Mesendoderm (in vitro differentiated cells): ENCODE measurements at regions not wholly inside any gene's neighbourhood (a gene's known extent, or its start where the extent isn't known, plus 50 kb on each side); places are given as distances from the start of the nearest gene placed in this dataset.

Source experiments
- DNase-seq: peaks from one replicate; pipeline ENCODE4 v3.0.0; 2013
- H2AK5ac ChIP-seq: 2 replicates; pipeline ENCODE4 v1.6.1; 2013; ENCODE audit warnings: low read length, inconsistent platforms
- H2BK120ac ChIP-seq: 2 replicates; pipeline ENCODE4 v1.6.1; 2013; ENCODE audit warnings: low read depth, mild to moderate bottlenecking, low read length, moderate library complexity, mixed read lengths
- H2BK15ac ChIP-seq: replicated peaks from 2 replicates; pipeline ENCODE4 v1.6.1; 2013; ENCODE audit warnings: low read depth, mild to moderate bottlenecking, moderate library complexity
- H2BK5ac ChIP-seq: 2 replicates; pipeline ENCODE4 v1.6.1; 2013; ENCODE audit warnings: low read length, inconsistent platforms
- H3K18ac ChIP-seq: 2 replicates; pipeline ENCODE4 v1.6.1; 2013; ENCODE audit warnings: mild to moderate bottlenecking, low read length, mixed read lengths
- H3K23ac ChIP-seq: one replicate; pipeline ENCODE4 v1.6.1; 2013; ENCODE audit warnings: low read length
- H3K27ac ChIP-seq: 2 replicates; pipeline ENCODE4 v1.5.1; 2013; ENCODE audit warnings: low read depth, mild to moderate bottlenecking, inconsistent platforms, low read length, moderate library complexity
- H3K27me3 ChIP-seq: 2 replicates; pipeline ENCODE4 v1.6.1; 2013; ENCODE audit warnings: low read length, control low read depth, mild to moderate bottlenecking, inconsistent platforms; ENCODE audit not compliant: insufficient read depth, poor library complexity
- H3K36me3 ChIP-seq: 2 replicates; pipeline ENCODE4 v1.6.1; 2013; ENCODE audit warnings: low read length, inconsistent platforms; ENCODE audit not compliant: control insufficient read depth, insufficient read depth
- H3K4ac ChIP-seq: one replicate; pipeline ENCODE4 v1.6.1; 2013; ENCODE audit warnings: low read depth, mild to moderate bottlenecking, low read length, moderate library complexity
- H3K4me1 ChIP-seq: 2 replicates; pipeline ENCODE4 v1.6.1; 2013; ENCODE audit warnings: low read depth, low read length, inconsistent platforms; ENCODE audit not compliant: control insufficient read depth
- H3K4me2 ChIP-seq: 2 replicates; pipeline ENCODE4 v1.6.1; 2013; ENCODE audit warnings: low read length
- H3K4me3 ChIP-seq: 2 replicates; pipeline ENCODE4 v1.5.1; 2013; ENCODE audit warnings: mild to moderate bottlenecking, low read length
- H3K56ac ChIP-seq: one replicate; pipeline ENCODE4 v1.6.1; 2013; ENCODE audit warnings: low read length
- H3K79me1 ChIP-seq: 2 replicates; pipeline ENCODE4 v1.6.1; 2013; ENCODE audit warnings: low read length, inconsistent platforms
- H3K79me2 ChIP-seq: 2 replicates; pipeline ENCODE4 v1.6.1; 2013; ENCODE audit warnings: mild to moderate bottlenecking, low read length; ENCODE audit not compliant: control insufficient read depth, insufficient read depth
- H3K9ac ChIP-seq: 2 replicates; pipeline ENCODE4 v1.6.1; 2013; ENCODE audit warnings: low read length, inconsistent platforms
- H4K5ac ChIP-seq: one replicate; pipeline ENCODE4 v1.6.1; 2013; ENCODE audit warnings: low read length
- H4K8ac ChIP-seq: one replicate; pipeline ENCODE4 v1.6.1; 2013; ENCODE audit warnings: low read depth, mild to moderate bottlenecking, control low read depth, low read length, moderate library complexity
- WGBS: extraction: QIAGEN DNeasy Blood & Tissue Kit; methylation state at CpG from one replicate; pipeline ENCODE4 v1.1.7; 2013; ENCODE audit warnings: low lambda C conversion rate, missing lambda C conversion rate; ENCODE audit not compliant: insufficient coverage; ENCODE audit errors: extremely low coverage; 5-methylcytosine and 5-hydroxymethylcytosine counted together

DNA sequence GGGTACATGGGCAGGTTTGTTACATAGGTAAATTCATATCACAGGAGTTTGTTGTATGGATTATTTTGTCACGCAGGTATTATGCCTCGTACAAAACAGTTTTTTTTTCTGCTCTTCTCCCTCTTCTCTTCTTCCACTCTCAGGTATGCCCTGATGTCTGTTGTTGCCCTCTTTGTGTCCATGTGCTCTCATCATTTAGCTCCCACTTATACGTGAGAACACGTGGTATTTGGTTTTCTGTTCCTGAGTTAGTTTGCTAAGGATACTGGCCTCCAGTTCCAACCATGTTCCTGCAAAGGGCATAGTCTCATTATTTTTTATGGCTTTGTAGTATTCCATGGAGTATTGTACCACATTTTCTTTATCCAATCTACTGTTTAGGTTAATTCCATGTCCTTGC is 65.7 kb downstream of the UNC5CL start:
- H3K4me2 ChIP-seq: no peak overlapping the region
- H3K27ac ChIP-seq: no peak overlapping the region
- no peaks in the 10 kb centered on the region for H3K79me2 ChIP-seq
- no peaks in the 10 kb centered on the region for H3K36me3 ChIP-seq
- H3K79me1 ChIP-seq: no peaks in the 10 kb centered on the region
- no CpG with 5 or more reads among the region's 4 CpGs for WGBS
- no peak for DNase-seq
- no peaks in the 10 kb centered on the region for H3K4me1 ChIP-seq
- H2AK5ac ChIP-seq: no peak overlapping the region
- no peak overlapping the region for H3K4ac ChIP-seq
- no peak overlapping the region for H2BK15ac ChIP-seq
- no peak overlapping the region for H2BK5ac ChIP-seq
- no peak overlapping the region for H3K56ac ChIP-seq
- H3K23ac ChIP-seq: no peak overlapping the region
- H3K9ac ChIP-seq: no peak overlapping the region
- H3K27me3 ChIP-seq: no peaks in the 10 kb centered on the region
- no peak overlapping the region for H3K18ac ChIP-seq
- H2BK120ac ChIP-seq: no peak overlapping the region
- no peak overlapping the region for H4K8ac ChIP-seq
- H3K4me3 ChIP-seq: no peak overlapping the region
- H4K5ac ChIP-seq: no peak overlapping the region

DNA sequence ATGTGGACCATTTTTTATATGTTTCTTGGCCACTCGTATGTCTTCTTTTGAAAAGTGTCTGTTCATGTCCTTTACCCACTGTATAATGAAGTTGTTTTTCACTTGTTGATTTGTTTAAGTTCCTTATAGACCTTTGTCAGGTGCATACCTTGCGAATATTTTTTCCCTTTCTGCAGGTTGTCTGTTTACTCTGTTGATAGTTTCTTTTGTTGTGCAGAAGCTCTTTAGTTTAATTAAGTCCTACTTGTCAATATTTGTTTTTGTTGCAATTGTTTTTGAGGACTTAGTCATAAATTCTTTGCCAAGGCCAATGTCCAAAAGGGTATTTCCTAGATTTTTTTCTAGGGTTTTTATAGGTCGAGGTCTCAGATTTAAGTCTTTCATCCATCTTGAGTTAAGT is 66.2 kb downstream of the UNC5CL start:
- no peak overlapping the region for H4K8ac ChIP-seq
- WGBS: no CpG with 5 or more reads among the region's 3 CpGs

DNA sequence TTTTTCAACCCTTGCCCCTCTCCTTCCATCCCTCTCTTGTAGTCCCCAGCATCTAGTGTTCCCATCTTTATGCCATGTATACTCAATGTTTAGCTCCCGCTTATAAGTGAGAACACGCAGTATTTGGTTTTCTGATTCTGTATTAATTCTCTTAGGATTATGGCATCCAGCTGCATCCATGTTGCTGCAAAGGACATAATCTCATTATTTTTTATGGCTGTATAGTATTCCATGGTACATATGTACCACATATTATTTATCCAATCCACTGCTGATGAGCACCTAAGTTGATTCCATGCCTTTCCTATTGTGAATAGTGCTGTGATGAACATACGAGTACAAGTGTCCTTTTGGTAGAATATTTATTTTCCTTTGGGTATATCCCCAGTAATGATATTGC is 66.8 kb downstream of the UNC5CL start:
- H2BK15ac ChIP-seq: no peak overlapping the region
- no peaks in the 10 kb centered on the region for H3K4me1 ChIP-seq
- H3K4me2 ChIP-seq: no peak overlapping the region
- no CpG with 5 or more reads among the region's 3 CpGs for WGBS
- H2AK5ac ChIP-seq: no peak overlapping the region
- H2BK120ac ChIP-seq: no peak overlapping the region
- H3K56ac ChIP-seq: no peak overlapping the region
- H4K8ac ChIP-seq: no peak overlapping the region
- no peaks in the 10 kb centered on the region for H3K36me3 ChIP-seq
- no peak overlapping the region for H3K27ac ChIP-seq
- DNase-seq: no peak
- H2BK5ac ChIP-seq: no peak overlapping the region
- H4K5ac ChIP-seq: no peak overlapping the region
- H3K18ac ChIP-seq: no peak overlapping the region
- H3K9ac ChIP-seq: no peak overlapping the region
- H3K79me1 ChIP-seq: no peaks in the 10 kb centered on the region
- no peaks in the 10 kb centered on the region for H3K27me3 ChIP-seq
- no peak overlapping the region for H3K4me3 ChIP-seq
- no peaks in the 10 kb centered on the region for H3K79me2 ChIP-seq
- no peak overlapping the region for H3K4ac ChIP-seq
- no peak overlapping the region for H3K23ac ChIP-seq

More for the DNA sequence above, 66.2 kb downstream of the UNC5CL start:
- Histone ChIP-seq H2BK5ac (no peak overlapping the region), H2BK120ac (no peak overlapping the region), H3K9ac (no peak overlapping the region), H3K79me2 (no peaks in the 10 kb centered on the region), H3K36me3 (no peaks in the 10 kb centered on the region), H2AK5ac (no peak overlapping the region), H3K27ac (no peak overlapping the region), H3K23ac (no peak overlapping the region), H3K4me1 (no peaks in the 10 kb centered on the region), H2BK15ac (no peak overlapping the region), H4K5ac (no peak overlapping the region), H3K56ac (no peak overlapping the region), H3K4me3 (no peak overlapping the region), H3K18ac (no peak overlapping the region), H3K4me2 (no peak overlapping the region), H3K4ac (no peak overlapping the region), H3K79me1 (no peaks in the 10 kb centered on the region), H3K27me3 (no peaks in the 10 kb centered on the region)
- DNase-seq: no peak

DNA sequence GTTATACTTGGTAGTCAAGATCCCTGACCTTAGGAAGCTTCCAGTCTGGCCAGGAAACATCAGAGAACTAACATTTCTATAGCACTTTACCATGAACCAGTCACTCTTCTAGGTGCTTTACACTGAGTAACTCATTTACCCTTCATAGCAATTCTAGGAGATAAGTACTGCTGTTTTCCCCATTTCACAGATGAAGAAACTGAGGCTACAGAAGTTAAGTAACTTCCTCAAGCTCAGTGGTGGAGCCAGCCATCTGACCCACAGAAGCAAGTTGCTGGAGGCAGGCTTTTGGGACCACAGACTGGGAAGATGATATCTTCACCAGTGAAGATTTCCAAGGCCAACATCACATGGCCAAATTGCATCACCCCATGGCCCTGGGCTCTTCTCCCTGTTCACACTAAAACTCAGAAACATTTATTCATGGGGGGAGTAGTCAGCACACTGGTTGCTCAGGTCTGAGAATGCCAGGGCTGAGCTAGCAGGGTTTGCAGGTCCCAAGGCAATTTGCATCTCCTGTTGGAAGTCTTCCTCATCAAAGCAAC is 70.3 kb downstream of the UNC5CL start:
- Histone ChIP-seq H3K27ac (no peak overlapping the region), H3K18ac (no peak overlapping the region), H4K8ac (no peak overlapping the region), H2BK5ac (no peak overlapping the region), H3K4me3 (no peak overlapping the region), H3K27me3 (no peaks in the 10 kb centered on the region), H3K4me2 (no peak overlapping the region), H4K5ac (no peak overlapping the region), H2AK5ac (no peak overlapping the region), H3K79me2 (no peaks in the 10 kb centered on the region), H3K23ac (no peak overlapping the region), H3K4me1 (no peaks in the 10 kb centered on the region), H3K4ac (no peak overlapping the region), H3K36me3 (no peaks in the 10 kb centered on the region), H2BK15ac (no peak overlapping the region), H3K56ac (no peak overlapping the region), H2BK120ac (no peak overlapping the region), H3K9ac (no peak overlapping the region), H3K79me1 (no peaks in the 10 kb centered on the region)
- DNase-seq: no peak

DNA sequence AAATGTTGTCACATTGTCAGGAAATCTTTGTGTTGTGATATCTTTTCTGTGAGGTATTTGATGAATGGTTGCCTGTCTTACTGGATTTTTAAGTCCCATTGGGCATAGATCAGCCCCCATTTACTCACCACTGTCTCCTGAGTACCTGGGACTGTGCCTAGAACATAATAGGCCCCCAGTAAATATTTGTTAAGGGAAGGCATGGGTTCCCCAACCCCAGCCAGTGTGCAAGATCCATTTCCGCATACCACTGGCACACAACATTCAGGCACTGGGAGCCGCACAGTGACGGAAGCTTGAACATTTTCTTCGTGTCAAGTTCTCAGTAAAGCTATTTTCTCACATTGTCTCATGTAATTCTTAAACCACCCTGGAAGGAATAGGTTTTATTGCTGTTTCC is 72.2 kb downstream of the UNC5CL start:
- Histone ChIP-seq H3K79me1 (no peaks in the 10 kb centered on the region), H2AK5ac (no peak overlapping the region), H4K8ac (no peak overlapping the region), H3K18ac (no peak overlapping the region), H3K4me3 (no peak overlapping the region), H3K4me2 (no peak overlapping the region), H3K27ac (no peak overlapping the region), H3K36me3 (no peaks in the 10 kb centered on the region), H2BK5ac (no peak overlapping the region), H3K4me1 (no peaks in the 10 kb centered on the region), H3K23ac (no peak overlapping the region), H3K9ac (no peak overlapping the region), H3K79me2 (no peaks in the 10 kb centered on the region), H3K56ac (no peak overlapping the region), H2BK15ac (no peak overlapping the region), H2BK120ac (no peak overlapping the region), H3K4ac (no peak overlapping the region), H4K5ac (no peak overlapping the region), H3K27me3 (no peaks in the 10 kb centered on the region)
- no peak for DNase-seq
- WGBS: no CpG with 5 or more reads among the region's 4 CpGs

DNA sequence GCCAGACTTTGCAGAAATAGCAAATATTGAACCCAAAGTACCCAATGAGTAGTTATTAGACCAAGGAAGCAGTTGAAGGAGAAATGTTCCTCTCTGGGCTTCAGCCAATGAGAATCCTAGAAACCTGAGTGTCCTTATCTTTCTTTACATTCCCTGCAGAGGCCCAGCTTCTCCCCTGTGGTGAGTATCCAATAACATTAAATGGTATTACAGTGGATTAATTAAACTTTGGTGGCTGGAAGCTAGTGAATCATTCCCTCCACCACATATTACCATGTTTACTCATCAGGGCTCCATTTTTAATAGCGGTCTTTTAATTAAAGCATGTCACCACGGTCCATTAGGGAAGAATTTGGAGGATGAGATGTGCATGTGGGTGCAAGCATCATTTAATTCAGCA is 74.0 kb downstream of the UNC5CL start:
- H3K4ac ChIP-seq: no peak overlapping the region
- no peak overlapping the region for H3K9ac ChIP-seq
- no peak overlapping the region for H2BK15ac ChIP-seq
- WGBS: no CpG with 5 or more reads among the region's 2 CpGs
- no peak overlapping the region for H2BK5ac ChIP-seq
- no peak overlapping the region for H3K4me3 ChIP-seq
- H3K56ac ChIP-seq: no peak overlapping the region
- no peaks in the 10 kb centered on the region for H3K27me3 ChIP-seq
- no peaks in the 10 kb centered on the region for H3K36me3 ChIP-seq
- H3K27ac ChIP-seq: no peak overlapping the region
- no peak for DNase-seq
- H3K18ac ChIP-seq: no peak overlapping the region
- H2AK5ac ChIP-seq: no peak overlapping the region
- no peak overlapping the region for H3K4me2 ChIP-seq
- no peak overlapping the region for H3K23ac ChIP-seq
- H4K5ac ChIP-seq: no peak overlapping the region
- no peak overlapping the region for H2BK120ac ChIP-seq
- no peaks in the 10 kb centered on the region for H3K79me1 ChIP-seq
- no peaks in the 10 kb centered on the region for H3K4me1 ChIP-seq
- H4K8ac ChIP-seq: no peak overlapping the region
- no peaks in the 10 kb centered on the region for H3K79me2 ChIP-seq
